SJCRH30 (cell line): ENCODE measurements at regions not wholly inside any gene's neighbourhood (a gene's known extent, or its start where the extent isn't known, plus 50 kb on each side); places are given as distances from the start of the nearest gene placed in this dataset.
"Not testable (repeated sequence)": the region's sequence is repeated elsewhere in the genome, so short reads cannot be mapped to it uniquely, and the experiment has no call there.

ENCODE experiments used
- DNase-seq, 2 experiments: peaks; one replicate each; pipeline ENCODE4 v3.0.0-alpha.2; 2015 to 2020
- H3K27ac ChIP-seq: fragments of 250-450 bp; sonication (Bioruptor Pico); 2 replicates; pipeline ENCODE4 v1.5.1; 2020; ENCODE audit warnings: mild to moderate bottlenecking, moderate library complexity
- H3K27me3 ChIP-seq: fragments of 250-450 bp; sonication (Bioruptor Pico); 2 replicates; pipeline ENCODE4 v1.5.1; 2020; ENCODE audit warnings: mild to moderate bottlenecking, moderate library complexity
- H3K36me3 ChIP-seq: fragments of 250-450 bp; sonication (Bioruptor Pico); 2 replicates; pipeline ENCODE4 v1.5.1; 2020; ENCODE audit warnings: mild to moderate bottlenecking, moderate library complexity
- H3K4me1 ChIP-seq: fragments of 250-450 bp; sonication (Bioruptor Pico); 2 replicates; pipeline ENCODE4 v1.5.1; 2020; ENCODE audit warnings: mild to moderate bottlenecking, moderate library complexity
- H3K4me3 ChIP-seq: fragments of 250-450 bp; sonication (Bioruptor Pico); 2 replicates; pipeline ENCODE4 v1.5.1; 2020; ENCODE audit warnings: mild to moderate bottlenecking, moderate library complexity
- H3K9me3 ChIP-seq: fragments of 250-450 bp; sonication (Bioruptor Pico); replicated peaks from 2 replicates; pipeline ENCODE4 v1.5.1; 2020; ENCODE audit warnings: mild to moderate bottlenecking, moderate library complexity

- no peaks in the 10 kb centered on the region for H3K9me3 ChIP-seq
- no peaks in the 10 kb centered on the region for H3K36me3 ChIP-seq
- no peak overlapping the region for H3K27ac ChIP-seq
- peaks cover 11% of the 10 kb centered on the region; the same call in 1 of the 2 replicates for H3K4me1 ChIP-seq
- no peak for DNase-seq
- no peak overlapping the region for H3K4me3 ChIP-seq
- peaks cover 4% of the 10 kb centered on the region; the same call in 1 of the 2 replicates for H3K27me3 ChIP-seq
These were observed 531.3 kb upstream of the TMEFF2 start for GRCh38 chr2:192725991-192726390.

- Histone ChIP-seq H3K27me3 (no peaks in the 10 kb centered on the region; the same call in 1 of the 2 replicates), H3K4me1 (no peaks in the 10 kb centered on the region), H3K27ac (no peak overlapping the region), H3K36me3 (no peaks in the 10 kb centered on the region), H3K9me3 (no peaks in the 10 kb centered on the region), H3K4me3 (no peak overlapping the region)
- no peak for DNase-seq
These were observed 524.9 kb upstream of the TMEFF2 start for GRCh38 chr2:192719629-192720028.

GRCh38 chr2:192718340-192718739 is 523.6 kb upstream of the TMEFF2 start:
- no peak for DNase-seq
- H3K4me3 ChIP-seq = no peak overlapping the region
- no peak overlapping the region for H3K27ac ChIP-seq
- H3K4me1 ChIP-seq = no peaks in the 10 kb centered on the region
- no peaks in the 10 kb centered on the region for H3K36me3 ChIP-seq
- no peaks in the 10 kb centered on the region for H3K9me3 ChIP-seq
- H3K27me3 ChIP-seq = peaks cover 2% of the 10 kb centered on the region; the same call in 1 of the 2 replicates

GRCh38 chr2:192700934-192701333 is 506.2 kb upstream of the TMEFF2 start:
- DNase-seq = no peak
- no peaks in the 10 kb centered on the region for H3K36me3 ChIP-seq

GRCh38 chr2:192697880-192698279 is 503.1 kb upstream of the TMEFF2 start:
- H3K4me3 ChIP-seq = no peak overlapping the region
- H3K36me3 ChIP-seq = no peaks in the 10 kb centered on the region
- H3K4me1 ChIP-seq = no peaks in the 10 kb centered on the region
- H3K27ac ChIP-seq = no peak overlapping the region
- H3K9me3 ChIP-seq = no peaks in the 10 kb centered on the region
- no peak for DNase-seq
- no peaks in the 10 kb centered on the region for H3K27me3 ChIP-seq

More at GRCh38 chr2:192700934-192701333, 506.2 kb upstream of the TMEFF2 start:
- no peak overlapping the region for H3K27ac ChIP-seq
- H3K4me3 ChIP-seq = no peak overlapping the region
- H3K9me3 ChIP-seq = no peaks in the 10 kb centered on the region
- H3K4me1 ChIP-seq = no peaks in the 10 kb centered on the region
- H3K27me3 ChIP-seq = no peaks in the 10 kb centered on the region; the same call in 1 of the 2 replicates

GRCh38 chr2:192696857-192697256 is 502.1 kb upstream of the TMEFF2 start:
- Histone ChIP-seq H3K4me3 (no peak overlapping the region), H3K27ac (no peak overlapping the region), H3K4me1 (no peaks in the 10 kb centered on the region), H3K36me3 (no peaks in the 10 kb centered on the region), H3K9me3 (no peaks in the 10 kb centered on the region), H3K27me3 (no peaks in the 10 kb centered on the region)
- DNase-seq = no peak

- Histone ChIP-seq H3K4me1 (no peaks in the 10 kb centered on the region), H3K27ac (no peak overlapping the region), H3K27me3 (no peaks in the 10 kb centered on the region), H3K9me3 (no peaks in the 10 kb centered on the region), H3K4me3 (no peak overlapping the region), H3K36me3 (no peaks in the 10 kb centered on the region)
- no peak for DNase-seq
These were observed 492.3 kb upstream of the TMEFF2 start for GRCh38 chr2:192687015-192687414.

- not testable (repeated sequence) for H3K4me3 ChIP-seq, H3K4me1 ChIP-seq
These were observed 487.8 kb upstream of the TMEFF2 start for GRCh38 chr2:192682511-192682910.

GRCh38 chr2:192675681-192676080 is 480.9 kb upstream of the TMEFF2 start:
- no peaks in the 10 kb centered on the region for H3K9me3 ChIP-seq
- no peak for DNase-seq
- no peak overlapping the region for H3K27ac ChIP-seq
- no peaks in the 10 kb centered on the region for H3K4me1 ChIP-seq
- H3K36me3 ChIP-seq = no peaks in the 10 kb centered on the region
- no peak overlapping the region for H3K4me3 ChIP-seq
- H3K27me3 ChIP-seq = no peaks in the 10 kb centered on the region

More at GRCh38 chr2:192682511-192682910, 487.8 kb upstream of the TMEFF2 start:
- DNase-seq, H3K27me3 ChIP-seq, H3K36me3 ChIP-seq, H3K27ac ChIP-seq, H3K9me3 ChIP-seq: not testable (repeated sequence)

GRCh38 chr2:192669505-192670091 is 474.9 kb upstream of the TMEFF2 start:
- peak in 1 of 2 experiments; percentile 44 for DNase-seq
- Histone ChIP-seq H3K9me3 (no peaks in the 10 kb centered on the region), H3K27me3 (no peaks in the 10 kb centered on the region), H3K27ac (no peak overlapping the region), H3K4me1 (no peaks in the 10 kb centered on the region), H3K36me3 (no peaks in the 10 kb centered on the region), H3K4me3 (peak overlapping the region; percentile 20)

- not testable (repeated sequence) for H3K4me1 ChIP-seq, H3K27me3 ChIP-seq, H3K4me3 ChIP-seq, DNase-seq, H3K27ac ChIP-seq, H3K9me3 ChIP-seq, H3K36me3 ChIP-seq
These were observed 465.8 kb upstream of the TMEFF2 start for GRCh38 chr2:192660555-192660954.

GRCh38 chr2:192657362-192657761 is 462.6 kb upstream of the TMEFF2 start:
- Histone ChIP-seq H3K4me1 (no peaks in the 10 kb centered on the region), H3K4me3 (no peak overlapping the region), H3K9me3 (no peaks in the 10 kb centered on the region), H3K27ac (no peak overlapping the region), H3K27me3 (no peaks in the 10 kb centered on the region), H3K36me3 (no peaks in the 10 kb centered on the region)
- no peak for DNase-seq

- H3K9me3 ChIP-seq = no peaks in the 10 kb centered on the region
- H3K27me3 ChIP-seq = no peaks in the 10 kb centered on the region
- no peak overlapping the region for H3K4me3 ChIP-seq
- DNase-seq = no peak
- no peak overlapping the region for H3K27ac ChIP-seq
- no peaks in the 10 kb centered on the region for H3K4me1 ChIP-seq
- no peaks in the 10 kb centered on the region for H3K36me3 ChIP-seq
These were observed 461.2 kb upstream of the TMEFF2 start for GRCh38 chr2:192655916-192656315.

GRCh38 chr2:192645811-192646598 is 451.3 kb upstream of the TMEFF2 start:
- no peak for DNase-seq
- no peaks in the 10 kb centered on the region for H3K36me3 ChIP-seq
- no peaks in the 10 kb centered on the region for H3K4me1 ChIP-seq
- no peak overlapping the region for H3K4me3 ChIP-seq
- no peak overlapping the region for H3K27ac ChIP-seq
- no peaks in the 10 kb centered on the region for H3K27me3 ChIP-seq
- no peaks in the 10 kb centered on the region for H3K9me3 ChIP-seq

GRCh38 chr2:192634557-192634956 is 439.8 kb upstream of the TMEFF2 start:
- Histone ChIP-seq H3K4me1 (no peaks in the 10 kb centered on the region), H3K36me3 (no peaks in the 10 kb centered on the region), H3K9me3 (no peaks in the 10 kb centered on the region), H3K4me3 (no peak overlapping the region), H3K27me3 (0 out of 2 replicates have a peak, but pooled peaks cover 2% of the 10 kb centered on the region), H3K27ac (no peak overlapping the region)
- DNase-seq = no peak
